Left colon (tissue), 2 donors: ENCODE measurements at regions not wholly inside any gene's neighbourhood (a gene's known extent, or its start where the extent isn't known, plus 50 kb on each side); places are given as distances from the start of the nearest gene placed in this dataset.

Experiments
- ATAC-seq: fragments of 200-7000 bp; cut with Tn5 transposase; one replicate; pipeline ENCODE4 v1.9.1; 2020; ENCODE audit warnings: mild to moderate bottlenecking, moderate library complexity
- DNase-seq, 2 donors: peaks; one replicate each; pipeline ENCODE4 v3.0.0-alpha.2; 2020
- intact Hi-C, 2 donors: fragments of 100-400 bp; cut with DNase I in 1 of 2; cut with micrococcal nuclease in 1 of 2; formaldehyde crosslinking; loops; one replicate each; pipeline versions ENCODE4 v1.11.2 to v1.14.0; 2022; cut with DNase I, micrococcal nuclease
- donor health status: DM: no; HTN: no; CAD: no.
- donor health status: DM: yes; HTN: yes; CAD: no.

DNA sequence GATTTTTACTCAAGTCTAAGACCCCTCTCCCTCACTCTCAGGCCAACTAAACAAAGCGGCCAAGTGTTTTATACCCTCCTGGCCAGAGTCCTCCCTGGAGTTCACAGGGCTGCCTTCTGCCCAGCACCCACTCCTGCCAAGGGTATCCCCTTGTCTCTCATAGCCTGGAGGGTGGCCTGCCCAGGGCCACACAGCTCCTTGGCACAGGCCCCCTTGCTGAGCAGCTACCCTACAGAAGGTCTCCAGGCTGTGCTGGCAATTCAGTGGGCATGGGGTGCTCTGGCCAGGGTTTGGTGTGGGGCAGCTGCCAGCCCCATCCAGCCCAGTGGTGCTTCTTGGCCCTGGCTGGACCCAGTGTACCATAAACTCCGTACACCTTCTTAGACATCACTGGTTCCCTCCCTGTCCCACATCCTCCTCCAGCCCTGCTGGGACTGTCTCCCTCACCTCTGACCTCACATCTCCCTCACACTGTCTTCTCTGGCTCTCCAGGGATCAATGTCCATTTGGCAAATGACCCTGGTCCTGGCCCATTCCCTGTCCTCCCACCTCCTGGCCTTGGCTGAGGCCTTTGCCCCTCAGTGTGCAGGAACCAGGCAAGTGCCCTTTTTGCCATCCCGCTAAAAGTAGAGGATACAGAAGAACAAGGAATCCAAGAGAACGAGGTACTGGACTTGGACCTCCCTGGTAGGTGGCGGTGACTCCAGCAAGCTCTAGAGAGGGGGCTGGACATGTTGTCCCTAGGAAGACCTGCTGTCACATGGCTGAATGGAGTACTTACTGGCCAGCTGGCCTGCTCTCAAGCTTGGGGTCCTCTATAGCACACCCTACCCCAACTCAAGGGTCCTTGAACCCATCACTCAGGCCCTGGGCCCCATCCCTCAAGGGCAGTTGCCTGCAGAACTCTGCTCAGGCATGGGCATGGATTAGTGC lies 50.0 kb upstream of the TRPM1 start:
- no peak for ATAC-seq
- no peak for DNase-seq
- intact Hi-C loops = no loop called here

- no peak for DNase-seq
- intact Hi-C loops = no loop called here
- ATAC-seq = no peak
These were observed 52.0 kb upstream of the TRPM1 start for GRCh38 chr15:31153531-31153930.

DNA sequence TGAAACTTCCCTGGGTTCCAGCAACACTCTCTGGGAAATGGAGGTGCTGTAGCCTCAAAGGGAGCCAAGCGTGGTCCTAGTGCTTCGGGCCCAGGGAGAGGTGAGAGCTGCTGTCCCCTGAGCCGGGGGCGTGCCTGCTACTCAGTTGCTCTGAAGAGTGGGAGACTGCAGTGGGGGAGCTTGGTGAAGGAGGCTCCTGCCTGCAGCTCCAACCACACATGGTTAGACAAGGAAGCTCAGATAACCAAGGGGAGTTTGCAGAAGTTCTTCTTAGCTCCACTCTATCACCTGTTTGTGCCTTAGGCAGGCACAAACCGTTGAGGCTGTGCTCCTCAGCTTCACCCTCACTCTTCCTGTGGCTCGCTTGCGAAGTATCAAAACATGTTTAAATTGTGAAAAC lies 53.6 kb upstream of the TRPM1 start:
- intact Hi-C loops = no loop called here
- DNase-seq = no peak
- ATAC-seq = no peak

DNA sequence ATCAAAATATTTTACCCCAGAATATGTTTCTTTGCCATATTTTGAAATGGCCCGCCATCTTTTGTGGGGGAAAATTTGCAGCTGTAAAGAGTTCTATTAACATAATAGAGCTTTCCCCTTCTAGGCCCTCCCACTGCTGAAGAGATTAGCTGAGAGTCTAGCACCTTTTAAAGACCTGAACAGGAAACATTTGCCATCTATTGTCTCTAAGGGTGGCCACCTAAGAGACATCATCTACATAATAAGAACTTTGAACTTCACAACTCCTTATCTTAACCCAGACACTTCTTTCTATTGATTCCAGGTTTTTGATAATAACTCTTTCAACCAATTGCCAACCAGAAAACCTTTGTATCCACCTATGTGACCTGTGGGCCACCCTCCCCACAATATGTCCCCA lies 54.7 kb upstream of the TRPM1 start:
- DNase-seq = no peak
- intact Hi-C loops = no loop called here
- ATAC-seq = no peak

GRCh38 chr15:31156808-31157207 lies 55.3 kb upstream of the TRPM1 start:
- ATAC-seq (no peak), DNase-seq (no peak)
- intact Hi-C loops = no loop called here

- intact Hi-C loops = no loop called here
- DNase-seq = peak in 1 of 2 donors; percentile 15
These were observed 56.1 kb upstream of the TRPM1 start for GRCh38 chr15:31157644-31158069.

DNA sequence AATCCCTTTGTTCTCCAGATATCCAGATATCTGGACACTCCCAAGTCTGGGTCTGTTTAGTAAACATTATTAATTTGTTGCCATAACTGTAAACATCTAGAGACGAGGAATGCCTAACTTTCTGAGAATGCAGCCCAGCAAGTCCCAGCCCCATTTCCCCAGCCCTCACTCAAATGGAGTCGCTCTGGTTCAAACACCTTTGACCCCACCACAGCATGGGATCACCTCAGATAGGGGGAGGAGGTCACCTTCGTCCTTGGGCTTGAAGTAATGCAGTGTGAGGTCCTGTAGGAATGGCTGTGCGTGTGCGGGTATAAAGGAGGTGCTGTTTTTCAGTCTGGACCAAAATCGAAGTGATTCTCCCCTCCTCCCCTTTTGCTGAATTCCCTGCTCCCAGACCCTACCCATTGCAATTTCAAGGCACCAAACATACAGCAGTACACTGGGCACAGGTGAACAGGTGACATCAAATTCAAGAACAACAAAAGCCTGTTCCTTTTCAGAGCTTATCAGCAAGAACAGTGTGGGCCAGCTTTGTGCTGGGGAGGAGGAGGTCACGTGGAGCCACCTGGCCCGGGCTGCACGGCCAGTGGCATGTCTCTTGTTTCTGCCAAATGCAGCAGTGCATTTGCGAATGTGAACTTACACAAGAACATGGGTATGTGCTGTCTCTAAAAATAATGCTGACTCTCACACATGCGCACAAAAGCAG lies 57.5 kb upstream of the TRPM1 start:
- ATAC-seq = peak; percentile 52
- intact Hi-C loops = no loop called here
- no peak for DNase-seq

More at GRCh38 chr15:31157644-31158069, 56.1 kb upstream of the TRPM1 start:
- peak; percentile 81 for ATAC-seq

DNA sequence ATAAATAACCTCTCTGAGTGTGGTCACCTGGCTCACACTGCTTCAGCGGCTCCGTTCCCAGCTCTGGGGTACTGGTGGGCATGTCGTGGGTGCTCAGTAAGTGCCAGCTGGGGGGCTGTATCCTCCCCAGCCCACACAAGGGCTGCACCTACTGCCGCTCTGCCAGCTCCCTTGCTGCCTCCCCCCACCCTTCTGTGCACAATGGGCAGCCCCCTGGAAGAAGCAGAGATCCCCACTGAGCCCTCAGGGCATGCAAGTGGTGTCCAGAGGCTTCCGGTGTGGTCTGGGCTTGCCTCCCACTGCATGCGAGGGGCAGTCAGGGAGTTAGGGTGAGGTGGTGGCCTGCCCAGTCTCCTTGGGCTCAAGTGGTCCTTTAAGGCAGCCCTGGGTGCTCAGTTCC lies 58.3 kb upstream of the TRPM1 start:
- intact Hi-C loops = no loop called here
- DNase-seq (no peak), ATAC-seq (no peak)

DNA sequence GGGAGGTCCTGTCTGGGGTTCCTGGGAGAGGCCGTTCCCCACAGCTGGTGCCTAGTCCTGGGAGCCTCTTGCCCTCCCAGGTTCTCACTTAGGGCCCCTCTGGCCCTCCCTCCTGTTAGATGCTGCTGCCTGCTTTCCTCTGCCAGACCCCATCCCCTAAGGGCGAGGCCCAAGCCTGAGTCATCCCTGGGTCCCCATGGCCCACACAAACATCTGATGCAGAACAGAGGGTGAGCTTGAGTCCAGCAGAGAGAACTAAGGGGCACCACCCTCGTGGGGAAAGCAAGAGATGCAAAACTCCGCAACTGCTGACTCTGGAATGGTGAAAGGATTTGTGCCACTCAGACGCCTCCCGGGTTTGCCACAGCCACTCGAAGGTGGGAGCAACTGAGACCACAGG lies 58.8 kb upstream of the TRPM1 start:
- no peak for ATAC-seq
- intact Hi-C loops = no loop called here
- DNase-seq = no peak

DNA sequence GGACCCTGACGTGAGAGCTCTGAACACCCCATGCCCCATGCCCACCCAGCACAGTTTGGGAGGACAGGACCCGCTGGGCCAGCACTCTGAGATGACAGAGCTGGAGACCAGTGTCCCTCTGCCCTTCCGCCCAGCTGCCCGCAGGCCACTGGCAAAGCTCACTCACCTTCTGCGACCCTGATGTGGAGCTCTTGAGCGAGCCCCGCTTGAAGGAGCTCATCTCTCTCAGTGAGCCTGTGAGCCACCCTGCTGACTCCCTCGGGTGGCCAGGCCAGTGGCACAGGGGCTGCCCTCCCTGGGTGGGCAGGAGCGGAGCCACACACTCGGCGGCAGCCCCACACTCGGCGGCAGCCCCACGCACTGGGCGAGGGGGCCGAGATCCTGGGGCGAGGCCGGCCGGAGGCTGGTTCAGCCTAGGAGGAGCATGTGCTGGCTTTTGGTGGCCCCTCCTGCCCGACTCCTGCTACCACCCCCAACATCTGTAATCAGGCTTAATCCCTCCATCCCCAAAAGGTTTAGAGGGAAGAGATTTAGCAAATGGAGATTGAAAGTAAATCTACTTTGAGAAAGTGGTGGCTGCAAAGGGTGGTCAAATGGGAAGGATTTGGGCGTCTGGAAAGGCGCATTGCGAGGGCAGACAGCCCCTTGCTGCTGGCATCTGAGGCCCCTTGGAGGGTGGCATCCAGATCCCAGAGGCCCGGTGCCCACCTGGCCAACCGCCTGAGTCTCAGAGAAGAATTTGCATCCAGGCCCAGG lies 59.4 kb upstream of the TRPM1 start:
- intact Hi-C loops = no loop called here
- no peak for DNase-seq
- ATAC-seq = no peak

GRCh38 chr15:31161951-31162350 lies 60.4 kb upstream of the TRPM1 start:
- DNase-seq (no peak), ATAC-seq (no peak)
- intact Hi-C loops = no loop called here

DNA sequence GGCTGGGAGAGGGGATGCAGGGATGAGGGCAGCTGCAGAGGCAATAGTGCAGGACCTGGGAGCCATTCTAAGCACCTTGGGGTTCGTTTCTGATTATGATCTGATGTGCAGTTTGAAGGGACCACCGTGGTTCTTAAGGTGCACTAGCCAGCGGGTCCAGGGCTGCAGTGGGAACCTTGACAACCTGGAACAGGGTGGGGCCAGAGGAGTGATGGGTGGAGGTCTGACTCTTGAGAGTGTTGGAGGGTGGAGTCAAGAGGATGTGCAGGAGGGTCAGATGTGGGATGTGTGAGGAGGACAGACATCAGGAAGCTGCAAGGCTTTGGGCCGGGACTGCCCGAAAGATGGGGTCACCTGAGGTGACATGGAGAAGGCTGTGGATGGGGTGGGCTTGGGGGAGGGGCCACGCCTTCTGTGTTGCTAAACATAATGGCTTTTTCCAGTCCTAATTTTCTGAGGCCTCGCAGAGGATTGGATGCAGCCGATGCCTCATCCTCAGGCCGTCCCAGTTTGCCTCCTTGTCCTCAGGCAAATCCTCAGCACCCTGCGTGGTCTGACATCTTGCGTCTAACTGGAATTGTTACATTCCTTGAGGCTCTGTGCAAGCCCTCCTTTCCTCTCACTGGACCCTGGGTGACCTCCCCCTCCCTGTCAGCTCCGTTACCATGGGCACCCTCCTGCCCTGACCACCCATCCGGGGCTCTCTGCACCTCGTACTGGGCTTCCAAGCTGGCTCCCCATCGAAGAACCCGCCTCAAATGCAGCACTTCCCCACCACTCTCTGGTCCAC lies 61.4 kb upstream of the TRPM1 start:
- ATAC-seq (no peak), DNase-seq (no peak)
- intact Hi-C loops = no loop called here

GRCh38 chr15:31163769-31164572 lies 62.4 kb upstream of the TRPM1 start:
- intact Hi-C loops = no loop called here
- DNase-seq (no peak), ATAC-seq (no peak)

DNA sequence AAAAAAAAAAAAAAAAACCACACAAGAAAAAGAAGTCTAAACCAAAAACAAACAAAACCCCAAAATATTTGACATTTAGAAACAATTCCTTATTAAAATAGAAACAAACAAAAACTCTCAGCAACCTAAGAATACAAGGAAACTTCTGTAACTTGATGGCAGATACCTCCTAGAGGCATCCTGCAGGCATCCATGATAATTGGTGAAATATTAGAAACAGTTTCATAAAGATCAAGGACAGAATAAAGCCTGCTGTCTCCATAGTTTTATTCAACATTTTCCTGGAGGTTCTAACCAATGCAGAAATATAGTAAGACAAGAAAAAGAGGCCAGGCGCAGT lies 63.0 kb upstream of the TRPM1 start:
- DNase-seq = no peak
- intact Hi-C loops = no loop called here
- no peak for ATAC-seq

DNA sequence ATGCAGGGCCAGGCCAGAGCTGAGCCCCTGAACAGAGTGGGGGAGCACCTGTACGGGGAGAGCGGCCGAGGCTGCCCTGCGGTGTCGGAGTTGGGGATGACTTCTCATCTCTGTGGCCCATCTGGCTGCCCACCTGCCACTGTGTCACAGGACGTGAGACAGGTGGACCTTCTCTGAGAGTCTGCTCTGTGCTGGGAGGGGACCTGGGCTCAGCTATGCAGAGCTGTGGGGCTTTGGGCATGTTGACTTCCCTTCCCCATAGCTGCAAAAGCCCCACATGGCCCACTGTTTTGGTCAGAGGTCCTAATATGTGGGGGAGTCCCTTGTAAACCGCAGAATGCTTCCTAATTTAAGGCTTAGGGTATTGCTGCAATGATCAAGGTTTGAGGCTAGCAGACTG lies 68.0 kb upstream of the TRPM1 start:
- intact Hi-C loops = no loop called here
- no peak for ATAC-seq
- DNase-seq = no peak

DNA sequence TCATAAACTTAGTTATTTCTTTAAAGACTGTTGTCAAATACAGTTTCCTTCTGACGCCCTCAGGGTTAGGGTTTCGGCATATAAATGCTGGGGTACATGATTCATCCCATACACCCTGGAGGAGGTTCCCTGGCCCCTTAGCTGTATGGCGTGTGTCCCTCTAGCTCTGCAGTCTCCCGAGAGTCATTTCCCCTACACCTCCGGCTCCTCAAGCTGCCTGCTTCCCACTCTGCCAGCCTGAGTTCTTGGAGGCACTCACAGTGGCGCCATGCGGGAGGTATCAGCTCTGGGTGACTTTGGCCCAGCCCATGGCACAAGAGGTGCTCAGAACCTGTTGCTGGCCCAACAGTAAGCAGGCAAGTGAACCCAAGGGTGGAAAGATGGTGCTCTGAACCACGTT lies 70.2 kb upstream of the TRPM1 start:
- intact Hi-C loops = no loop called here
- ATAC-seq (no peak), DNase-seq (no peak)

GRCh38 chr15:31172606-31173005 lies 71.1 kb upstream of the TRPM1 start:
- intact Hi-C loops = no loop called here
- no peak for DNase-seq
- ATAC-seq = no peak

- ATAC-seq = no peak
- intact Hi-C loops = no loop called here
- DNase-seq = no peak
These were observed 72.4 kb upstream of the TRPM1 start for GRCh38 chr15:31173790-31174450.
